ENCODE measurements at regions not wholly inside any gene's neighbourhood (a gene's known extent, or its start where the extent isn't known, plus 50 kb on each side); places are given as distances from the start of the nearest gene placed in this dataset.
A peak's percentile ranks its signal among the peaks of the same experiment; 100 is the strongest.

GRCh38 chr3:34284959-34285826 lies 486.8 kb downstream of the PDCD6IP start:
- Mint-ChIP-seq H3K36me3 (ENCODE audit: insufficient read depth) (no peaks in the 10 kb centered on the region), H3K27me3 (no peaks in the 10 kb centered on the region), H3K4me1 (ENCODE audit: low read depth) (no peaks in the 10 kb centered on the region), H3K27ac (no peak overlapping the region), H3K4me3 (ENCODE audit: low read depth) (no peak overlapping the region), H3K9me3 (ENCODE audit: low read depth) (no peaks in the 10 kb centered on the region)
- no peak for DNase-seq (ENCODE audit: low spot score, unreplicated experiment)
- TF ChIP-seq CTCF (IDR thresholded peaks at IDR 0.05; ENCODE audit: unreplicated experiment), result no peak

GRCh38 chr3:34285827-34286188 lies 487.4 kb downstream of the PDCD6IP start:
- no peaks in the 10 kb centered on the region for H3K4me1 Mint-ChIP-seq (ENCODE audit: low read depth)
- no peak overlapping the region for H3K27ac Mint-ChIP-seq
- no peaks in the 10 kb centered on the region for H3K27me3 Mint-ChIP-seq
- no peak for DNase-seq (ENCODE audit: low spot score, unreplicated experiment)
- no peak overlapping the region for H3K4me3 Mint-ChIP-seq (ENCODE audit: low read depth)
- no peaks in the 10 kb centered on the region for H3K9me3 Mint-ChIP-seq (ENCODE audit: low read depth)
- H3K36me3 Mint-ChIP-seq (ENCODE audit: insufficient read depth), result no peaks in the 10 kb centered on the region
- no peak for TF ChIP-seq CTCF (IDR thresholded peaks at IDR 0.05; ENCODE audit: unreplicated experiment)

- no peak overlapping the region for H3K4me3 Mint-ChIP-seq (ENCODE audit: low read depth)
- no peaks in the 10 kb centered on the region for H3K36me3 Mint-ChIP-seq (ENCODE audit: insufficient read depth)
- DNase-seq (ENCODE audit: low spot score, unreplicated experiment), result no peak
- no peaks in the 10 kb centered on the region for H3K9me3 Mint-ChIP-seq (ENCODE audit: low read depth)
- no peaks in the 10 kb centered on the region for H3K4me1 Mint-ChIP-seq (ENCODE audit: low read depth)
- no peak for TF ChIP-seq CTCF (IDR thresholded peaks at IDR 0.05; ENCODE audit: unreplicated experiment)
- H3K27me3 Mint-ChIP-seq, result peaks cover 1% of the 10 kb centered on the region
- no peak overlapping the region for H3K27ac Mint-ChIP-seq
These were observed 494.3 kb downstream of the PDCD6IP start for GRCh38 chr3:34292605-34293300.

GRCh38 chr3:34294240-34294639 lies 495.8 kb downstream of the PDCD6IP start:
- H3K9me3 Mint-ChIP-seq (ENCODE audit: low read depth), result no peaks in the 10 kb centered on the region
- H3K4me3 Mint-ChIP-seq (ENCODE audit: low read depth), result no peak overlapping the region
- no peaks in the 10 kb centered on the region for H3K36me3 Mint-ChIP-seq (ENCODE audit: insufficient read depth)
- no peak overlapping the region for H3K27ac Mint-ChIP-seq
- H3K4me1 Mint-ChIP-seq (ENCODE audit: low read depth), result peaks cover 6% of the 10 kb centered on the region
- peaks cover 5% of the 10 kb centered on the region for H3K27me3 Mint-ChIP-seq
- DNase-seq (ENCODE audit: low spot score, unreplicated experiment), result no peak
- TF ChIP-seq CTCF (IDR thresholded peaks at IDR 0.05; ENCODE audit: unreplicated experiment), result no peak

- TF ChIP-seq CTCF (IDR thresholded peaks at IDR 0.05; ENCODE audit: unreplicated experiment), result no peak
- no peaks in the 10 kb centered on the region for H3K36me3 Mint-ChIP-seq (ENCODE audit: insufficient read depth)
- H3K4me1 Mint-ChIP-seq (ENCODE audit: low read depth), result peaks cover 10% of the 10 kb centered on the region
- no peak overlapping the region for H3K4me3 Mint-ChIP-seq (ENCODE audit: low read depth)
- H3K9me3 Mint-ChIP-seq (ENCODE audit: low read depth), result no peaks in the 10 kb centered on the region
- peak overlapping the region; percentile 63 for H3K27ac Mint-ChIP-seq
- peaks cover 5% of the 10 kb centered on the region for H3K27me3 Mint-ChIP-seq
- DNase-seq (ENCODE audit: low spot score, unreplicated experiment), result no peak
These were observed 498.4 kb downstream of the PDCD6IP start for GRCh38 chr3:34296796-34297195.
